HG03025 (cell line): ENCODE measurements at regions not wholly inside any gene's neighbourhood (a gene's known extent, or its start where the extent isn't known, plus 50 kb on each side); places are given as distances from the start of the nearest gene placed in this dataset.

Experiments used
- ATAC-seq: cut with Tn5 transposase; IDR thresholded peaks from one replicate; pipeline ENCODE4 v1.9.1; 2021; ENCODE audit warnings: mild to moderate bottlenecking, moderate library complexity; ENCODE audit not compliant: unreplicated experiment, low FRiP score

DNA sequence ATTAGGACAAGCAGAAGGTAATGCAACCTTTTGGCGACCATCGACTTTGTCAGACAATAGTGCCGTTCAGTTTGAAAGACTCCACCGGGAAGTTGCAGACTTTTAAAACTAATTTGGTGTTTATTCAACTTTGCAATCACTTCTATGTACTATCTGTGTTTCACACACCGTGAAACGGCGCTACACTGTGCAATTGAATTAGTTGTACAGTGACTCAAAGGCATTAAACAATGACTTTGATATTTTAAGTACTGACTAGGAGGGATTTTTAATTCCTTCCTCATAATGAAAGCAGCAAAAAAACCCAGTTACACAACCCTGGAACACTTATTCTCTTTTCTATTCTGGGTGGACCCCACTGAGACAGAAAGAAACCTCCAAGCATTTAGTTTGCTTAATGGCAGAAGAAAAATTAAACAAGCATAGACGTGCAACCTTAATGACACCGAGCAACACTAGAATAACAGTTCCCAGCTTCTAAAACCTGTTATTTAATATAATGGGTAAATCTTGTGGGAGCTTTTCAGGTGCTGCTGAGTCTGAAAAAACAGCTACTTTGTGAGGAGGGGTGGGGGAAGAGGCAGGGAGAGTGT, 176.8 kb downstream of the LMO4 start:
- no peak for ATAC-seq

DNA sequence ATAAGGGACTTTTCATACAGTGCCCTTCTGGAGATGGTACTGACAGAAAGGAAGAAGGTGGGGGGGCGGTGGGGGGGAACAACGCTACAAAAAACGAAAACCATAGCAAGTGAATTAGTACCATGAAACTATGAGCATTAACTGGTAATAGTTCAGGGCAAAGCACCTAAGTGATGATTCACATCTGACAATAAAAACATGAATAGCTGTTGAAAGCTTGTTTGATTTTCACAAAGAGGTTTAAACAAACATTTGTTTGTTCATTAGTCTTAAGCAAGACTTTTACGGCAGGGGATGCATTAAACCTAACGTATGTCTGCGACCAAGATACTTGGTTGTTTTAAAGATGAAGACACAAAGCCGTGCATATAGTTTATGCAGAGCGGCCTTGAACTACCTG, 177.5 kb downstream of the LMO4 start:
- no peak for ATAC-seq

DNA sequence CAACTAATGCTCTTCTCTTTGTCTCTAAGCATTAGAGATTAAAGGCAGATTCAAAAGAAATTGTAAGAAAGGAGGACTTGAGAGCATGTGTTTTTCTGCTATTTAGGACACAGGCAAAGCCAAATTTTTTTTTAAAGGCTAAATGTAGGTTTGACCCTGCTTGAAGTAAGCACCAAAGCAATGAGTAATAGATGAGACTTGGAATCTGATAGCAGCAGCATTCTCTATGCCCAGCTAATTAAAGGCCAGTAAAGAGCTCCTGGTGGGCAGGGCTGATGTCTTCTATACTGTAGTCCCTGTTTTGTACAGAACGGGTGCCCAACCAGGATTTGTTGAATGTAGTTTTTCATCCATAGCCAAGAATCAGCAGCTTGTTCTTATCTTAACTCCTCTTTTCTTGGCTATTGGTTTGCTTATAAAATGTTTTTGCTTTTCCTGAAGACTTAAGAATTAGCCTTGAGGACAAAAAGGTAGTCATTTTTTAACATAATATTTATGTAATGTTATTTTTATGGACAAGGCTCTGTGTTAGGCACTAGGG, 179.6 kb downstream of the LMO4 start:
- no peak for ATAC-seq

- no peak for ATAC-seq
Observed at GRCh38 chr1:87510540-87510939, 181.9 kb downstream of the LMO4 start.

DNA sequence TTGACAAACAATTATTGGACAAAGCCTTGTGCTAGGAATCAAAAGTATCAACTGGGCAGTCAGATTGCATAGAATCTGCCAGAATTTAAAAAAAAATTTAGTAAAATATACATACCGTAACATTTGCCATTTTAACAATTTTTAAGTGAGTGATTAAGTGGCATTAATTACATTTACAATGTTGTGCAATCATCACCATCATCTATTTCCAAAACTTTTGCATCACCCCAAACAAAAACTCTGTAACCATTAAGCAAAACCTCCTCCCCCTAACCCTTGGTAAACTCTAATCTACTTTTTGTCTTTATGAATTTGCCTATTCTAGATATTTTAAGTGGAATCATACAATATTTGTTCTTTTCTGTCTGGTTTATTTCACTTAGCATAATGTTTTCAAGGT, 182.8 kb downstream of the LMO4 start:
- no peak for ATAC-seq

DNA sequence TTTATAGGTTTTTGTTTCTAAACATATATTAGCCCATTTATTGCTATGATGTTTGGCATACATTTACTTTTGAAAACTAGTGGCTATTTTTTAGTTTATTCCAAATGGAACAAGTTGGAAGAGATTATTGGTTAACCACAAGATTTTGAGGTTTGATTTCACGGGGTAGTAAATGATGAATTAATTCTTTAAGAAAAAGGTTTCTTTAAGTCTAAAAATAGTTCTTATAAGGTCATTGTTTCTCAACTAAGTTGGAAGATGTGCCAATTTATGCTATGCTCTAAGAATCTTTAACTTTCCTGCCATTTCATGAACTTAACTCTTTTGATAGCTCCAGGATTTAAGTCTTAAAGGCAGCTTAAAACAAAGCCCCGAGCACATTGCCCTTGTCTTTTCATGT, 183.8 kb downstream of the LMO4 start:
- ATAC-seq, result no peak

- ATAC-seq, result no peak
Observed at GRCh38 chr1:87513255-87513654, 184.6 kb downstream of the LMO4 start.

DNA sequence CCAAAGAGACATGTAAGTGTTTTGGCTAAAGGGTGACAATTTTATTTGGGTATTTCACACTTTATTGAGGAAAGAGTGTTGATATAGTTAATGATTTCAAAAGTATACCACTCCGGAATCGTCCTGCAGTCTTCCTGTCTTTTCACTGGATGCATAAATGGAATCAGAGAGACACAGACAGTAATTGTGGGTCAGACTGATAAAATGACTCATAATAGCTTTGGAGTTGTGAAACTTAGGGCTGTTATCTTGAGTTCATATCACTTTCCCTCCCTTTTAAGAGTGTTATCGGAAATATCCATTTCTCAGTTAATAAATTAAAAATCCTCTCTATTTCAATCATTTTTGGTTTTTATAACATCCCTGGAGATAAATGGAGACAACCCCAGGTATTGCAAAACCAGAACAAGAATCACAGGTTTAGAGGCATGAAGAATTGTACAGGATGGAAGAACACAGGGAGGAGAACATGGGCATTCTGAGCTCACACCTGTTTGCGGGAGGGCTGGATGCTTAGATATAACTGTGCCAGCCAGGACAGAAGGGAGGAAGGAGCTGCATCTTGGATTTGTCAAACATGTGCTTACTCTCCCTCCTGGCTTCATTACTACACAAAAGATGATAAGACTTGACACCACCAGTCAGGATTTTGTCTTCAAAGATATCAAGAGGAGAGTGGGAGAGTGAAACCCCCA, 185.4 kb downstream of the LMO4 start:
- ATAC-seq, result no peak

- ATAC-seq, result no peak
Observed at GRCh38 chr1:87515781-87516180, 187.1 kb downstream of the LMO4 start.

DNA sequence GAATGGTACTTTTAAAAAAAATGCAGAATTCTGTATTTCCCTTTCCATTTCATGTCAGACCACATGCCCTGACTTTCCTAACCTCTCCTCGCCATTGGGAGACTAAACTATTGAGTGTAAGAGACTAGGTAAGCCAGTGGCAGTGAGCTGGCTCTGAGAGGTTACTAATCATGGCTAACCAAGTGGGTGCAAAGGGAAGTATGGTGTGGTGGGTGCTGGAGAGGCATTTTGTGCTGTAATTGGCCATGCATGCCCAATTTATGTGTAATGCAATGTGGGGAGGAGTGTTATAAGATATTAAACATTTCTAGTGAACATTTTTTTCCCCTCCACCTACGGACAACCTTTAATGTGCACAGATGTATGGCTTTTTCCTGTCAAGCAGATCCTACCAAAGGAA, 190.1 kb downstream of the LMO4 start:
- ATAC-seq, result no peak

- ATAC-seq, result no peak
Observed at GRCh38 chr1:87521452-87521851, 192.8 kb downstream of the LMO4 start.

- no peak for ATAC-seq
Observed at GRCh38 chr1:87523466-87523865, 194.8 kb downstream of the LMO4 start.

- ATAC-seq, result no peak
Observed at GRCh38 chr1:87524021-87524754, 195.5 kb downstream of the LMO4 start.

DNA sequence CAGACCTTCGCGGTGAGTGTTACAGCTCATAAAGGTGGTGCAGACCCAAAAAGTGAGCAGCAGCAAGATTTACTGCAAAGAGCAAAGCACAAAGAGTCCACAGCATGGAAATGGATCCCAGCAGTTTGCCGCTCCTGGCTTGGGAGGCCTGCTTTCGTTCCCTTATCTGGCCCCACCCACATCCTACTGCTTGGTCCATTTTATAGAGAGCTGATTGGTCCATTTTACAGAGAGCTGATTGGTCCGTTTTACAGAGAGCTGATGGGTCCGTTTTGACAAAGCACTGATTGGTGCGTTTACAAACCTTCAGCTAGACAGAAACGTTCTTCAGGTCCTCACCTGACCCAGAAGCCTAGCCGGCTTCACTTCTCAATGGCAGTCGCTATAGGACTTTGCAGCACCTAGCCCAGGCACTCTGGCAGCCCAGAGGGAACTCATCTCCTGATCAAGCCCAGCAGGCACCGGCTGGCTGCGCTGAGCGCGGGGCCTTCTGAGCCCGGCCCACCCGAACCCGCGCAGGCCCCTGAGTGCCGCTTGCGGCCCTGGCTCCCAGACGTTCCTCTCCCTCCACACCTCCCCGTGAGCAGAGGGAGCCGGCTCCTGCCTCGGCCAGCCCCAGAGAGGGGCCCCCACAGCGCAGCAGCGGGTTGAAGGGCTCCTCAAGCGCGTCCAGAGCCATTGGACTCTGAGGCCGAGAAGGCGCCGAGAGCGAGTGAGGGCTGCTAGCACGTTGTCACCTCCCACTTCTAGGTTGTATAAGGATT, 200.3 kb downstream of the LMO4 start:
- no peak for ATAC-seq

DNA sequence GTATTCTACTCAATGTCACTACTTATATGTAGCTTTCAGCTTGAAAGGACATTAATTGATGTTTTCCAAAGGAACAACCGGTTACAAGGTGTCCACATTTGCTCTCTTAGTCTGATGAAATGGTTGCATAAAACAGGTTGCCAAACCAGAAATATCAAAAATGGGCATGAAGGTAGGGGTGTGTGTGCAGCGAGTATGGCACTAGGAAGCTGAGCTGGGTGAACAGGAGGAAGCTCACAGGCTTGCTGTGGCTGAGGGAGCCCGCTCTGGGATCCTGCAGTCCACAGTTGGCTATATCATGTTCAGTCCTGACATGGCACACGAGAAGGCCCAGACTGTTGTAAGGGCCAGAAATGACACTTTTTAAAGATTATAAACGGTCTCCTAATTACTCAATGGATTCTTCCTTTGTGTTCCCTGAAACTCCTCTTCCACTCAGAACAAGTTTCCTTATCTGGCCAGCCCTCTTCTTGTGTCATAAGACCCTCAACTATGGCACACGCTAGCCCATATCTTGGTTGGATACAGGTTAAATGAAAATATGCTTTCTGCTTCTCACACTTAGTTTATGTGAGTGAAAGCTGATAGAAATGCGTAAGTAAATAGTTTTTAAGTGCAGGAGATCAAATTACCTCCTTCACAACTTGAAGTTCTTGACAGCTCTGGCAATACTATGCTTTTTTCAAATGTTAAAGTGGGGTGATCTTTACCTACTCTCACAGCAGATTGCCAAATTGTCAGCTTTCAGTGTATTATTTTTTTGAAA, 201.5 kb downstream of the LMO4 start:
- no peak for ATAC-seq

DNA sequence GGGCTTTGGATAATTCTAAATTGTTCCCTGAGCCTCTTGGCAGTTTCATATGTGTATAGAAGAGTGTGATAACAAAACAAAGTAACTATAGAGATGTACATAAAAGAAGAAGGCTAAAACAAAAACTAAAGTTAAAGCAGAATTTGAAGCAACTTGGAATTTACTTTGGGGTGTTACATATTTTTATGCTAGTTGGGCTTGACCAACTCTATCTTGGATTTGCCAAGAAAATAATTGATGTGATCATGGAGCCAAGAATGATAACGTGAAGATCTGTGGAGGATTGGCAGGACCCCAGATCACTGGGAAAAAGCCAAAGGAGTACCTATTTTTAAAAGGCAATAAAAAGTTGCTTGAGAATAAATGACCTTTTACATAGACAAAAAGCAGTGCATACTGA, 206.9 kb downstream of the LMO4 start:
- ATAC-seq, result no peak

DNA sequence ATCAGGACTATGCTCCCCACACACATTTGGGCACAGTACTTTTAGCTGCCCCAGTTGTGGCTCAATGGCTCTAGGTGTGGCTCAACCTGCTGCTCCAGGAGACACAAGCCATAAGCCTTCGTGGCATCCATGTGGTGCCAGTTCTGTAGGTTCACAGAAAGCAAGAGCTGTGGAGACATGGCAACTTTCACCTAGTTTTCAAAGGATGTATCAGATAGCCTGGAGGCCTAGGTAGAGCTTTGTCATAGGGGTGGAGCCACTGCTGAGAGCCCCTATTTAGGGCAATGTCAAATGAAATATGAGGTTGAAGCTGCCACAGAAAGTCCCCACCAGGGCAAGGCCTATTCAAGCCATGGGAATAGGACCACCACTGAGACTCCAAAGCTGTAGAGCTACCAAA, 210.5 kb downstream of the LMO4 start:
- ATAC-seq, result no peak

- ATAC-seq, result no peak
Observed at GRCh38 chr1:87542697-87543096, 214.0 kb downstream of the LMO4 start.

DNA sequence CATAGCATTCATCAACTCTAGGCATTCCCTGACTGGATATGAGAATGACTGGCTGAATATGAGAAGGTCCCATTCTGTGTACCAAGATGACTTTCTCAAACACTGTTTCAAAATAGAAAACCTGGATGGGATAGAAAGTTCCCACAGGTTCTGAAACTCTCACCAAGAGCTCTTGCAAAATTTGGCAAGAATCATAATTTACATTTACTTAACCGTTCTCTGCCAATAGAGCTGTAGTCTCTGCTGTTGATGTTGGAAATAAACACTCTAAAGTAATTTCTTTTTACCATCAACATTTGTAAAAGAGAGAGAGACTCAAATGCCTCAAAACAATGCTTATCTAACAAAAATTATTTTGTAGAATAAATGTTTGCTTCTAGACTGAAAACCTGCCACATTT, 221.1 kb downstream of the LMO4 start:
- no peak for ATAC-seq

GRCh38 chr1:87553511-87553910, 224.8 kb downstream of the LMO4 start:
- no peak for ATAC-seq
